Right cardiac atrium (tissue), 5 donors: ENCODE measurements at regions not wholly inside any gene's neighbourhood (a gene's known extent, or its start where the extent isn't known, plus 50 kb on each side); places are given as distances from the start of the nearest gene placed in this dataset.
"Not testable (repeated sequence)": the region's sequence is repeated elsewhere in the genome, so short reads cannot be mapped to it uniquely, and the experiment has no call there.

ENCODE experiments used
- ATAC-seq, 2 donors: fragments of 200-7000 bp; cut with Tn5 transposase; one replicate each; pipeline versions ENCODE4 v1.8.0 to v1.9.1; 2020; ENCODE audit warnings: moderate library complexity in 2 of 2, mild to moderate bottlenecking in 1 of 2
- DNase-seq, 3 donors: peaks; one replicate each; pipeline ENCODE4 v3.0.0-alpha.2; 2020
- H3K27ac ChIP-seq: one replicate; pipeline ENCODE4 v1.5.1; 2013; ENCODE audit warnings: mild to moderate bottlenecking, low read length, control low read depth, moderate library complexity
- H3K27me3 ChIP-seq: one replicate; pipeline ENCODE4 v1.6.1; 2013; ENCODE audit not compliant: control insufficient read depth, insufficient read depth
- H3K4me1 ChIP-seq: one replicate; pipeline ENCODE4 v1.6.1; 2013; ENCODE audit warnings: low read length; ENCODE audit not compliant: control insufficient read depth, insufficient read depth
- H3K4me3 ChIP-seq: one replicate; pipeline ENCODE4 v1.5.1; 2013; ENCODE audit warnings: low read length, control low read depth
- H3K9me3 ChIP-seq: one replicate; pipeline ENCODE4 v1.6.1; 2013; ENCODE audit warnings: low read length; ENCODE audit not compliant: control insufficient read depth
- WGBS: extraction: QIAGEN DNeasy Blood & Tissue Kit; methylation state at CpG from one replicate; pipeline ENCODE4 v1.1.7; 2013; 5-methylcytosine and 5-hydroxymethylcytosine counted together
- intact Hi-C, 4 donors: fragments of 100-400 bp; cut with DNase I; formaldehyde crosslinking; loops; one replicate each; pipeline versions ENCODE4 v1.11.0 to v1.14.0; 2022 to 2023
- donor health status: healthy with polysubstance abuse.
- donor health status: DM: no; HTN: yes; CAD: no.
- donor health status: DM: no; HTN: no; CAD: no.
- donor health status: DM: no; HTN: yes; CAD: no; lungs with severe emphysema.
- donor health status: DM: yes; HTN: yes; CAD: no.

- H3K27ac ChIP-seq, H3K9me3 ChIP-seq, intact Hi-C loops, H3K4me3 ChIP-seq, H3K27me3 ChIP-seq, DNase-seq, H3K4me1 ChIP-seq: not testable (repeated sequence)
- no CpG with 5 or more reads among the region's 1 CpG for WGBS
- peak in 1 of 2 donors; percentile 85 for ATAC-seq
Measured at GRCh38 chrY:22113990-22114389, 68.7 kb downstream of the RBMY1F start.

GRCh38 chrY:22108165-22108564, 74.6 kb downstream of the RBMY1F start:
- H3K4me3 ChIP-seq, H3K9me3 ChIP-seq, H3K27me3 ChIP-seq, H3K4me1 ChIP-seq, DNase-seq, ATAC-seq, H3K27ac ChIP-seq, intact Hi-C loops: not testable (repeated sequence)
- no CpG with 5 or more reads among the region's 2 CpGs for WGBS

- H3K9me3 ChIP-seq, intact Hi-C loops, H3K4me1 ChIP-seq, H3K27ac ChIP-seq, ATAC-seq, DNase-seq, H3K27me3 ChIP-seq, H3K4me3 ChIP-seq: not testable (repeated sequence)
- WGBS, result no CpG with 5 or more reads among the region's 2 CpGs
Measured at GRCh38 chrY:22101547-22101946, 81.2 kb downstream of the RBMY1F start.

- H3K4me1 ChIP-seq, H3K27me3 ChIP-seq, ATAC-seq, H3K27ac ChIP-seq, intact Hi-C loops, DNase-seq, H3K4me3 ChIP-seq, H3K9me3 ChIP-seq: not testable (repeated sequence)
- no CpG with 5 or more reads among the region's 1 CpG for WGBS
Measured at GRCh38 chrY:22097310-22097709, 85.4 kb downstream of the RBMY1F start.

- not testable (repeated sequence) for DNase-seq, ATAC-seq
Measured at GRCh38 chrY:22085975-22086645, 96.6 kb downstream of the RBMY1F start.

GRCh38 chrY:22072270-22072669, 110.5 kb downstream of the RBMY1F start:
- not testable (repeated sequence) for DNase-seq

More at GRCh38 chrY:22085975-22086645, 96.6 kb downstream of the RBMY1F start:
- no CpG with 5 or more reads among the region's 4 CpGs for WGBS
- H3K9me3 ChIP-seq, H3K27me3 ChIP-seq, H3K4me1 ChIP-seq, H3K27ac ChIP-seq, intact Hi-C loops, H3K4me3 ChIP-seq: not testable (repeated sequence)

GRCh38 chrY:22060149-22060548, 122.6 kb downstream of the RBMY1F start:
- H3K4me1 ChIP-seq, DNase-seq, H3K27me3 ChIP-seq, intact Hi-C loops, H3K4me3 ChIP-seq, H3K27ac ChIP-seq, H3K9me3 ChIP-seq: not testable (repeated sequence)
- peak in 1 of 2 donors; percentile 43 for ATAC-seq

More at GRCh38 chrY:22072270-22072669, 110.5 kb downstream of the RBMY1F start:
- H3K27ac ChIP-seq, H3K4me1 ChIP-seq, ATAC-seq, H3K9me3 ChIP-seq, intact Hi-C loops, H3K27me3 ChIP-seq, H3K4me3 ChIP-seq: not testable (repeated sequence)
- WGBS, result no CpG with 5 or more reads among the region's 11 CpGs

- intact Hi-C loops, H3K27me3 ChIP-seq, H3K4me3 ChIP-seq, DNase-seq, H3K9me3 ChIP-seq, ATAC-seq, H3K27ac ChIP-seq, H3K4me1 ChIP-seq: not testable (repeated sequence)
- no CpG with 5 or more reads among the region's 3 CpGs for WGBS
Measured at GRCh38 chrY:22013010-22013409, 95.2 kb upstream of the RBMY1E start.

GRCh38 chrY:22001163-22001562, 83.3 kb upstream of the RBMY1E start:
- H3K27ac ChIP-seq, H3K4me3 ChIP-seq, H3K9me3 ChIP-seq, ATAC-seq, DNase-seq, H3K27me3 ChIP-seq, intact Hi-C loops, H3K4me1 ChIP-seq: not testable (repeated sequence)
- WGBS, result no CpG with 5 or more reads among the region's 4 CpGs

GRCh38 chrY:21987222-21987621, 69.4 kb upstream of the RBMY1E start:
- H3K9me3 ChIP-seq, H3K4me1 ChIP-seq, intact Hi-C loops, DNase-seq, H3K27me3 ChIP-seq, H3K4me3 ChIP-seq, H3K27ac ChIP-seq, ATAC-seq: not testable (repeated sequence)
- no CpG with 5 or more reads among the region's 2 CpGs for WGBS

GRCh38 chrY:21980937-21981336, 63.1 kb upstream of the RBMY1E start:
- DNase-seq, intact Hi-C loops, ATAC-seq, H3K4me1 ChIP-seq, H3K27me3 ChIP-seq, H3K27ac ChIP-seq, H3K9me3 ChIP-seq, H3K4me3 ChIP-seq: not testable (repeated sequence)
- 83% methylated on average over 2 of the region's 2 CpGs for WGBS

- ATAC-seq, result not testable (repeated sequence)
Measured at GRCh38 chrY:21980348-21980747, 62.5 kb upstream of the RBMY1E start.

More at GRCh38 chrY:21980348-21980747, 62.5 kb upstream of the RBMY1E start:
- H3K27me3 ChIP-seq, H3K9me3 ChIP-seq, DNase-seq, H3K27ac ChIP-seq, intact Hi-C loops, H3K4me1 ChIP-seq, H3K4me3 ChIP-seq: not testable (repeated sequence)
- 60% methylated on average over 1 of the region's 1 CpG for WGBS
